Heart left ventricle (tissue), 16 donors: ENCODE measurements at regions not wholly inside any gene's neighbourhood (a gene's known extent, or its start where the extent isn't known, plus 50 kb on each side); places are given as distances from the start of the nearest gene placed in this dataset.
"Not testable (repeated sequence)": the region's sequence is repeated elsewhere in the genome, so short reads cannot be mapped to it uniquely, and the experiment has no call there.

Experiments used
- ATAC-seq, 4 donors: fragments of 200-7000 bp; cut with Tn5 transposase; one replicate each; pipeline ENCODE4 v1.9.1; 2020 to 2022; ENCODE audit warnings: moderate library complexity in 4 of 4, mild to moderate bottlenecking in 3 of 4, moderate number of reproducible peaks in 1 of 4
- DNase-seq, 5 donors: peaks; one replicate each; pipeline ENCODE4 v3.0.0-alpha.2; 2020
- H3K27ac ChIP-seq, 12 donors: fragments of 200-600 bp; sonication (generic) in 4 of 12; one replicate each; pipeline versions ENCODE4 v1.5.0 to v1.8.0; 2016 to 2022; ENCODE audit warnings: mild to moderate bottlenecking in 2 of 12
- H3K27me3 ChIP-seq, 9 donors: fragments of 200-600 bp; sonication (generic) in 2 of 9; one replicate each; pipeline versions ENCODE4 v1.5.1 to v1.8.0; 2016 to 2022; ENCODE audit warnings: mild to moderate bottlenecking in 3 of 9
- H3K36me3 ChIP-seq, 9 donors: fragments of 200-600 bp; sonication (generic) in 2 of 9; one replicate each; pipeline versions ENCODE4 v1.5.0 to v1.8.0; 2018 to 2022; ENCODE audit warnings: mild to moderate bottlenecking in 2 of 9
- H3K4me1 ChIP-seq, 12 donors: fragments of 200-600 bp; sonication (generic) in 4 of 12; one replicate each; pipeline versions ENCODE4 v1.5.0 to v1.8.0; 2016 to 2022; ENCODE audit warnings: mild to moderate bottlenecking in 3 of 12
- H3K4me3 ChIP-seq, 12 donors: fragments of 200-600 bp; sonication (generic) in 4 of 12; one replicate each; pipeline versions ENCODE4 v1.5.0 to v1.8.0; 2017 to 2022; ENCODE audit warnings: mild to moderate bottlenecking in 9 of 12, moderate library complexity in 4 of 12
- H3K9me3 ChIP-seq, 12 donors: fragments of 200-600 bp; sonication (generic) in 4 of 12; one replicate each; pipeline versions ENCODE4 v1.5.0 to v1.8.0; 2016 to 2022; ENCODE audit warnings: mild to moderate bottlenecking in 1 of 12
- CTCF ChIP-seq, 12 donors: fragments of 200-600 bp; sonication (generic) in 4 of 12; IDR thresholded peaks; one replicate each; pipeline versions ENCODE4 v1.5.0 to v1.8.0; 2018 to 2022; ENCODE audit warnings: antibody characterized with exemption in 12 of 12, mild to moderate bottlenecking in 5 of 12
- POLR2A ChIP-seq, 2 donors: fragments of 450-650 bp; IDR thresholded peaks; one replicate each; pipeline ENCODE4 v1.6.1; 2017; ENCODE audit warnings: antibody characterized with exemption in 2 of 2, mild to moderate bottlenecking in 2 of 2, moderate library complexity in 2 of 2
- WGBS, 4 donors: extraction: QIAGEN DNeasy Blood & Tissue Kit in 2 of 4; methylation state at CpG; one replicate each; pipeline versions ENCODE4 v1.1.5 to v1.1.7; 2013 to 2018; 5-methylcytosine and 5-hydroxymethylcytosine counted together
- intact Hi-C, 10 donors: fragments of 100-400 bp; cut with DNase I; formaldehyde crosslinking; loops; one replicate each; pipeline versions ENCODE4 v1.11.1 to v1.14.2; 2022
- donor health status: ischemic (EF 13 %, LVEDD 7.1; RV severe dilation, severe dysfunction).
- donor health status: healthy with polysubstance abuse.
- donor health status: DM: no; HTN: yes; CAD: no.
- donor health status: DM: no; HTN: no; CAD: no.
- donor health status: ischemic (EF 25% LVEDD 6.9; RV normal size, moderate dysfunction).
- donor health status: ischemic (EF 25% LVEDD 5.7; RV mildly dilated, moderate dysfunction).
- donor health status: healthy.
- donor health status: DM: yes; HTN: yes; CAD: no.
- donor health status: ischemic (EF 35%, LVEDD 5.7; RV mildly dilated, moderate dysfunction).
- donor health status: nonischemic (EF 11% LVEDD 7.7; RV severe dilation, severe dysfunction).
- donor health status: DM: yes; HTN: yes; CAD: no.
- donor health status: PGD.
- donor health status: ischemic (EF 29% LVEDD 5.4; RV normal size, mild dysfunction).
- donor health status: nonischemic (EF 23%, LVEDD 6.1; RV moderate dilation, normal function).

DNA sequence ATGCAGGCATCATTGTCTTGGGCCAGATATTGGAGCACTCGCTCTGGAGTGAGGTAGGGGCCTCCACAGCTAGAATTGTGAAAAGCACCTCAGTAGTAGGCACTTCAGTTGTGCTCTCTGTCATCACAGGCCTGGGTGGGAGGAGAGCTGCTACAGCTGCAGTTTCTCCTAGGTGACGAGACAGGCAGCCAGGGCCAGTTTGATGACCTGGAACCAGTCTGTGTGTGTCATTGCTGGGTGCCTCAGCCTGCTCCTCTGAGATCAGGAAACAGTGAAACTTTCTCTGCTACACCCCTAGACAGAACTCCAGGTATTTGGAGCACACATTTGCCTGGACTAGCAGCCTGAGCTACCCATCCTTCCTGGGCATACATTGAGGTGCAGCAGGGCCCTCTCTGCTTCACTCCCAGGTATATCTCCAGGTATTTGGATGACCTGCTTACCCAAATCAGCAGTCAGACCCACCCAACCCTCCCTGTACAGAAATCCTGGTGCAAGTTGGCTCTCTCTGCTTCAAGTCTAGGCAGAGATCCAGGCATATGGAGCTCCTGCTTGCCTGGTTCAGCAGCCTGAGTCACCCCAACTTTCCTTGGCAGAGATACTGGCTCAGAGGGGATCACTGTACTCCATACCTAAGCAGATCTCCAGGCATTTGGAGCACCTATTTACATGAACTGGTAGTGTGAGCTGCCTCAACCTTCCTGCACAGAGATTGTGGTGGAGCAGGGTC lies 54.3 kb upstream of the SGO1 start:
- no peaks in the 10 kb centered on the region for H3K4me1 ChIP-seq
- intact Hi-C loops = no loop called here
- peaks cover 0 to 10% (median 0%) of the 10 kb centered on the region in 12 donors for H3K9me3 ChIP-seq
- ATAC-seq (no peak), DNase-seq (no peak)
- H3K4me3 ChIP-seq = no peak overlapping the region
- WGBS, 4 donors = 74 to 86% (median 84%) methylated on average over 1 to 2 of the region's 2 CpGs
- H3K27me3 ChIP-seq = no peaks in the 10 kb centered on the region
- TF ChIP-seq POLR2A (IDR thresholded peaks at IDR 0.05) (no peak), CTCF (IDR thresholded peaks at IDR 0.05) (no peak)
- H3K27ac ChIP-seq = no peak overlapping the region
- no peaks in the 10 kb centered on the region for H3K36me3 ChIP-seq

DNA sequence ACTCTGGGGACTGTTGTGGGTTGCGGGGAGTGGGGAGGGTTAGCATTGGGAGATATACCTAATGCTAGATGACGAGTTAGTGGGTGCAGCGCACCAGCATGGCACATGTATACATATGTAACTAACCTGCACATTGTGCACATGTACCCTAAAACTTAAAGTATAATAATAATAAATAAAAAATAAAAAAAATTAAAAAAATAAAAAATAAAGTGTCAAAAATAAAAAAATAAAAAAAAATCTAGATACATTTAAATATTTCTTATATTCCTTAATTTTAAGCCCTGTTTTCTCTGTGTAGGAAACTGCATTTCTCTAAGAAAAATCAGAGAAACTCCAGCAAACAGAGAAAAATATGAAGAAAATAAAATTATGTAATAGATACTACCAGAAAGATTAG lies 52.2 kb upstream of the SGO1 start:
- H3K9me3 ChIP-seq = peaks cover 0 to 10% (median 0%) of the 10 kb centered on the region in 12 donors
- ATAC-seq, H3K4me1 ChIP-seq, DNase-seq, H3K4me3 ChIP-seq, intact Hi-C loops, H3K27ac ChIP-seq, H3K27me3 ChIP-seq, H3K36me3 ChIP-seq: not testable (repeated sequence)
- WGBS, 4 donors = 92 to 98% (median 95%) methylated on average over 3 of the region's 3 CpGs

GRCh38 chr3:20236603-20237002 lies 50.6 kb upstream of the SGO1 start:
- DNase-seq = no peak
- TF ChIP-seq CTCF (IDR thresholded peaks at IDR 0.05) (no peak), POLR2A (IDR thresholded peaks at IDR 0.05) (no peak)
- WGBS, 4 donors = 58 to 84% (median 81%) methylated on average over 3 of the region's 3 CpGs
- intact Hi-C loops = no loop called here
- no peak overlapping the region for H3K27ac ChIP-seq
- no peaks in the 10 kb centered on the region for H3K27me3 ChIP-seq
- H3K4me1 ChIP-seq = no peaks in the 10 kb centered on the region
- H3K4me3 ChIP-seq = no peak overlapping the region
- no peaks in the 10 kb centered on the region for H3K9me3 ChIP-seq
- no peak for ATAC-seq
- no peaks in the 10 kb centered on the region for H3K36me3 ChIP-seq
